ENCODE measurements at regions not wholly inside any gene's neighbourhood (a gene's known extent, or its start where the extent isn't known, plus 50 kb on each side); places are given as distances from the start of the nearest gene placed in this dataset.
"Not testable (repeated sequence)": the region's sequence is repeated elsewhere in the genome, so short reads cannot be mapped to it uniquely, and the experiment has no call there.

DNA sequence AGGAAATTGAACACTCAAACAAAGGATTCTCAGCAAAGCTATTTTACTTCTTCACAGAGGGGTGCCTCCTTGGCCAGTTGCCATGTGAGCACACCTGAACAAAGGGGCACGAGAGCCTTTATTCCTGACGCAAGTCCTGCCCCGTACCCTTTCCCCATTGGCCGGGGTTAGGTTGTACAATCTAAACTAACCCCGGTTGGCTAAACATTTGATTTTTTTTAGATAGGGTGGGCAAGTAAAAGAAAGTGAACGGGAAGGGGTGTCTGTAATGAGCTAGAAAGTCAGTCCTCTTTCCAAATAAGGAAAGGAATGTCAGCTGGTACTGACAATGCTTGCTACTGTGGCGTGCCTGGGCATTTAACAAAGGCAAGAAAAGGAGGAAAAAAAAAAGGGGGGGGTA lies 135.5 kb upstream of the CDKN3 start:
- no peak for DNase-seq

DNA sequence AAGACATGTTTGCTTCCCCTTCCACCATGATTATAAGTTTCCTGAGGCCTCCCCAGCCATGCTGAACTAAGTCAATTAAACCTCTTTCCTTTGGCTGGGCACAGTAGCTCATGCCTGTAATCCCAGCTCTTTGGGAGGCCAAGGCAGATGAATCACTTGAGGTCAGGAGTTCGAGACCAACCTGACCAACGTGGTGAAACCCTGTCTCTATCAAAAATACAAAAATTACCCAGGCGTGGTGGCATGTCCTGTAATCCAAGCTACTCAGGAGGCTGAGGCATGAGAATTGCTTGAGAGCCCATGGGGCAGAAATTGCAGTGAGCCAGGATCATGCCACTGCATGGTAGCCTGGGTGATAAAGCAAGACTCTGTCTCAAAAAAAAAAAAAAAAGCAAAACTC lies 130.2 kb upstream of the CDKN3 start:
- not testable (repeated sequence) for DNase-seq

DNA sequence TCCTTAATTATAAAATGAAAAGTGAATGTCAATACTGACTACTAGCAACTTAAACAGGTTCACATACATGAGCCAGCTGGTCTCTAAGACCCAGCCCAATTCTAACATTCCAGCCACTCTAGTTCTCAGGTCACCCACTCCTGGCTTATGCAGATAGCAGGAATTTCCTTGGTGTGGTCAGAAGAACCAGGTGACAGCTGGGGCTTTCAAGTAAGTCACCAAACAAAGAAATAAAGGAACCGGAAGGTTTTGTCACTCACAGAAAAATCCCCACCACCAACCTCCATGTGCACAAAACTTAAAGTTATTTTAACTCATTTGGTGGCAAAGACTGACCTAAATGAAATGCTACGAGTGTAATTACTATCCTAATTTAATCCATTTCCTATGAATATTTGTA lies 129.6 kb upstream of the CDKN3 start:
- DNase-seq: no peak

DNA sequence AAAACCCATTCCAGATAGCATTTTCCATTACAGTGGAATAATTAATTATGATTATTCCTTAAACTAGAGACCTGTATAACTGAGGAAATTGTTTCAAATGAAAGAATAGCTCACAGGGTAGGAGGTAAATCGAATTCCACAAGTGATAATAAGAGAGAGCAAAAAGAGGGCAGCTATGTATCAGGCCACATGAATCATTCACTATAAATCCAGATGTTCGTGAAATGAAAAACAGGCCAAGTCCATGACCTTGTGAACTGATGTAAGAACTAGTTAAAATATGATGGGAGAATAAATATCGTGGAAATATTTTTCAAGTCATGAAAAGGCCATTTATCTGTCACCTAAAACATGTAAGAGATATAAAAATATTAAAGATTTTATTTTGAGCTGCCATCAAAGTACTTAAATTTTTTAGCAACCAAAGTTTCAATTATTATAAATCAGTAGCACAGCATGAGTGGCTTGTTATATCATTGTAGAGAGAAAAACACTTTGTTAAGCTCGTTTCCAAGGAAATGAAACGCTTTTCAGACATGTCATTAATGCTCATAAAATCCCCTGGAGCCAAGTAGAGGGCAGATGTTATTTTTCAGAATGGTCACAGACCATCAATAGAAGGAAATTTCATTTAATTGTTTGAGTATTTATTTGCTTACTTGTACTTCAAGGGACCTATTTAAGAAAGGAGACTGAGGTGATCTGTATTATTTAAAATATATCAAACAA lies 120.6 kb upstream of the CDKN3 start:
- no peak for DNase-seq

DNA sequence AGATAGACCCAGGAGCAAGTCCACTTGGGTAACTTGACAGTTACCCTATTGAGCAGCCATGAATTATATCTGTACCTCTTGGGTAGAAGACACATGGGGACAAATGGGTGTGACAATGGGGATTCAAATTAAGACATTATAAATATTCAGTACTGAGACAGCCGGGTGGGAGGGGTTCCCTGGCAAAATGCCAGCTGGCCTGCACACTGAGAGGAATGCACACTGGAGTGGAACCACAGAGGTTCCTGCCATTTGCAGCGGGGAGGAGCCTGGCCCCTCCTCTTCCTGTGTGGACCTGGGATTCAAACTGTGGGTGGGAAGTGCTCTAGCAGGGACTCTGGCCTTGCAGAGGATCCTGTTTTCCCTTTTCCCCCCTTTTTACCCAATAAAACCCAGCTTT lies 118.7 kb upstream of the CDKN3 start:
- no peak for DNase-seq

DNA sequence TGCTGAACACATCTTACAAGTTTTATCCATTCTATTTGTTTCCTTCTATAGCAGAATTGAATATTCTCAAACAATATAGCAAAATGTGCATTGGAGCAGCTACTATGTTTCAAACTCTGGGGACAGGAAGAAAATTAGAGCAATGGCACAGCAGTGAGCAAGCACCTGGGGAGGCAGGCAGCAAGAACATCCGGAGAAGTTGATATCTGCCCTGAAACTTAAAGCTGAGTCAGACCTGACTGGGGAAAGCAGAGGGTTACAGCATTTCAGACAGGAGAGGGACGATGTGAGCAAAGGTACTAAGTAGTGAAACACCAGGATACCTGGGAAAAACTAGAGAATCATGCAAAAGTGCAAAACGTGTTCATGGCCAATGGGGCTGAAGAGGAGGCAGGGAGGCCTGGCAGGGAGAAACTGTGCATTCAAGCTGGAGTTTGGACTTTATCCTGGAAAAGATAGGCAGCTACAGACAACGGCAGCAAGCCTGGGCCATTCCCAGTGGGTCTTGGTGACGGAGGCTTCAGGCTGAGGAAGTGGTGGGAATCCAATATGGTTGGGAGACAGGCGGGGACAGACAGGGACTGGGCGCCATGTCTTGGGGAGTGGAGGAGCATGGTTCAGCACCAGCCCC lies 118.0 kb upstream of the CDKN3 start:
- no peak for DNase-seq

DNA sequence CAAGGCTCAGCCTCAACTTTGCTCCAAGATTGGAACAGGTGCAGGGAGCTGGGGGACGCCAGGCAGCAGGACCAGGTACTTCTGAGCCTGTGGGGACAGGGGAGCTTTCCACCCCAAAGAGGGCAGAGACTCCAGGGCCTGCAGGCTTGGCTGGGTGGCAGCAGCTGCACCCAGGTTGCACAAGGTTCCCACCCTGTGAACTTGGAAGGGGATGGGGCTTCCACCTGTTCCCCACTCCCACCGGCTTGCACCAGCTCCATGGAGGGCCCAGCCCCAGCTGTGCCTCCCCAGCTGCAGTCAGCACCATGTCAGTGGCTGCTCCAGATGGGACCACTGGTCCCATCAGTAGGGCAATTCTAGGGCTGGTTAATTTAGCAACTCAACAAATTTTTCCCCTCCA lies 114.0 kb upstream of the CDKN3 start:
- DNase-seq: no peak

DNA sequence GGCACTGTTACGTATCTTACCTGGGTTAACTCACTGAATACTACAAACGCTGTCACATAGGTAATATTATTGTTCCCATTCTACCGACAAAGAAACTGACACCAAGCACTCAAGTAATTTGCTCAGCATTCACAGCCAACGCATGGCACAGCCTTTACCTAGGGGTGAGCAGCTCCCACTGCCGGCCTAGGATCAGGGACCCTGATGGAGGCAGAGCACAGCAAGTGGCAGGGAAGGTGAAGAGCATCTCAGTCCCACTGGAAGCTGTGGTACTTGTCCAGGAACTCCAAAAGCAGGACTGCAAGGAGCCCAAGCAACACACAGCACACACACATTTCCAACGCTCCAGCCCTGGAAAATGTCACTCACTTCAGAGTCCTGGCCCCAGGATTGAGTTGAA lies 111.8 kb upstream of the CDKN3 start:
- DNase-seq: no peak

DNA sequence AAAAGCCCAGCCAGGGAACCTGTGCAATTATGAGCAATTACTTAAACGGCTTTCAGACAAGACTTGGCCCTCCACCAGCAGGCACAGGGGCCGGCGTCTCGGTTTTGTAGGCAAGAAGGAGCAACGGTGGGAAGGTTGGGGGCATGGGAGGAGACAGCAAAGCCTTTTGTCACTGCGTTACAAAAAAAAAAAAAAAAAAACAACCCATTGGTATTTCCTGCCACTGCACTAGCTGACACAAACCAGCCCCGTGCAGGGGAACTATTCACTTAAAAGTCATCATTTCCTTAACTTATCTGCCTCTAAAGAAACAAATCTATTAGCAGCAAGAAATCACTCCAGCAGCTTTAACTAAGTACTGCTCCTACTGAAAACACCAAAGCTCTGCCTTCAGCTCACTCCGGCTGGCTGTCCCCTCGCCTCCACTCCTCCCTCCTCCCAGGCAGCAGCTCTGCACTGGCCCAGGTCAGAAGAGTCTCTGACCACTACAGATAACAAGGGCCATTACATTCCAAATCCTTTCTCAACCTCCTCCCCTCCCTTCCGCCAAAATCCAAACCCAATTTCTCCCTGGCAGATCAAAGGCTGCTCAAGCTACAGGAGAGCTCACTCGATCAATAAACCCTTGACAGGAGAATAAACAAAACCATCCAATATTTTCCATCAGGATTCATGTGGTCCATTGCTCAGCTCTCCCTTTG lies 105.2 kb upstream of the CDKN3 start:
- DNase-seq: no peak

DNA sequence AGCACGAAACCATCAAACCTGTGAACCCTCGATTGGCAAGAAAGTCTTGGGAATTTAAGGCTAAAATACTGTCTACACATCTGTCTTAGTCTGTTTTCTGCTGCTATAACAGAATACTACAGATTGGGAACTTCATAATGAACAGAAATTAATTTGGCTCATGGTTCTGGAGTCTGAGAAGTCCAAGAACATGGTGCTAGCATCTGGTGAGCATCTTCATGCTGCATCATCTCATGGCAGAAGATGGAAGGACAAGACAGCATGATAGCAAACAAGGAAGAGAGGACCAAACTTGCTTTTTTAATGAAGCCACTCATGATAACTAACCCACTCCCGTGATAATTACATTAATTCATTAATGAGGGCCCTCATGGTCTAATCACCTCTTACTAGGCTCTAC lies 102.0 kb upstream of the CDKN3 start:
- no peak for DNase-seq

DNA sequence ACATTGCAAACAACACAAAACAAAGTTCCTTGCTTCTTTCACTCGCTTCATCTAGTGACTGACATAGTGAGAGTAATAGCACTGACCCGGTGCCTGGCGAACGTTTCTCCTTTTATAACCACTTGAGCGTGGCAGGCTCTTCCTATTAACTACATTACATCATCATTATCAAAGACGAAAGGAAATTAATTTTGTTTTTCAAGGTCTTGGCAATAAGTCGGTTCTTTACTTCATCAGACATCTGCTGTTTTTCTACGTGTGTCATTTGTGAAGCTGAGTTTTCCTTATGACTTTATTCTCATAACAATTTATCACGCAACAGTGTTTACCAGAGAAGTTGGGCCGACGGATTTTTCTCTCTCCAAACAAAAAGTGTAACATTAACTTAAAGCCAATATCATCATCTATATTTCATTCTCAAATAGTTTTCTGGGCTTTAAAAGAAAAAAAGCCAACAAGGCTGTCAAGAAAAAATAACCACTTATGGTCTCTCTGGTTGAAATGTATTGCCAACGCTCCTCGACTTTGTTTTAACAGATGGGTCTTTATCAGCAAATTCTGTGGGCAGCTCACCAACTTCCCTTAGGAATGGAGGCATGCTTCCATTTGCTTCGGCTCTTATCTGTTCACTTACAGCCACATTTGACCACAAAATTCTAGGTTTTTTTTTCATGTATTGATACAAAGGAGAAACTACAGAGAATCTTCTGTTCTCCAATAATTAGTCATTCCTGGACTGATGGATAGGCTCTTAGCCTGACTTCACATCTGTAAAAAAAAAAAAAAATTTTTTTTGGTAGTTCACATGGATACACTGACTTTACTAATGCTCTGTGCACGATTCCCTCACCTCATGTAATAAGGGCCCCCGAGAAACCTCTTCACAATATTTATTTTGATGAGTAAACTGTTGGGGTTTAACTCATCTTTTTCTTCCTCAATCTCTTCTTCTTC lies 97.1 kb upstream of the CDKN3 start:
- no peak for DNase-seq

DNA sequence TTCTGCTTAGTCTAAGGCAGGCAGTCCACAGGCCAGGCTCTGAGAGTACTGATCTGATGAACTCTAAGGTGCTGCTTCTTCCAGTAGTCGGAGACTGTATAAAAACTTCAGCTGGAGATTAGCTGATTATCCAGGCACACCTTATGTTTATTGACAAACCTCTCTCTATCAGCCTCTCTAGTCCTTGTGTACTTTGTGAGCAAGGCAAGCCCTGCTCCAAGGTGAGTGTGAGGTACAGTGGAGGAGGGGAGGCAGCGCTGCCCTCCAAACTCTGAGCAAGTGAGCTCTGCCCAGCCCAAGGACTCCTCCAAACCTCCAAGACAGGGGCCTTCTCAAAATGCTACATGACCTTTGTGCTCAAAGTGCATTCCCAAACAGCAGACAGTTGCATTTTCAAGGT lies 95.9 kb upstream of the CDKN3 start:
- DNase-seq: no peak

DNA sequence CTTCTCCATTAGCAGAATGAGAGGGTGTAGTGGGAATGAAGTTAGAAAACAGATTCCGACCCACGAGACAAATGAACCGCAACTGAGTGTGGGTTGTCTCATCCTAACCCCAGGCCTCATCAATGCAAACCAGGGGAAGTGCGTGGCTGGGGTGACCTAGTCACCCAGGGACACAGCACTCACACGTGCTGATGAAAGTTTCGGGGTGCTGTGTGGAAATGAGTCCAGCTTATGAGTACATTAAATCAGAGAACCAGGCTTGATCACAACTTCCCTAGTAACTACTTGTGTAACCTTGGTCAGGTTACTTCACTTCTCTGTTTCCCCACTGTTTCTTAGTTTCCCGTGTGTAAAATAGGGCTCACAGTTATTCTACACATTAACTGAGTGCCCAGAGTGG lies 95.4 kb upstream of the CDKN3 start:
- DNase-seq: no peak

DNA sequence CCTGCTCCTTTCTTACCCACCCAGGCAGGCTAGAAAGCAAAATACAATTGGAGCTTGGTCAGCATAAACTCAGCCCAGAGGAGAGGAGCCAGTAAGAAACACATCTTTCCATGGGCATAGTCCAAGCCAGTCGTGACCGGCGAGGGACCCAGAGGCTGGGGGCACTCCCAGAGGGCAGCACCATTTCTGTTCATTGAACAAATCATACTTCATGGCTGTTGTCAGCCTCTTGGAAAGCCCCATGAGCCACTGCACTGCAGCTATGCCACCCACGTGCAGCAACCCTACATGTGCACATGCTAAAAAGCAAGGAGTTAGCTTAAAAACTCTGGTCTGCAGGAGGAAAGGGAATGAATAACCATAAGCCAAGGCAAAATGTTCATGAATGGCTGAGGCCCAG lies 90.0 kb upstream of the CDKN3 start:
- DNase-seq: no peak

DNA sequence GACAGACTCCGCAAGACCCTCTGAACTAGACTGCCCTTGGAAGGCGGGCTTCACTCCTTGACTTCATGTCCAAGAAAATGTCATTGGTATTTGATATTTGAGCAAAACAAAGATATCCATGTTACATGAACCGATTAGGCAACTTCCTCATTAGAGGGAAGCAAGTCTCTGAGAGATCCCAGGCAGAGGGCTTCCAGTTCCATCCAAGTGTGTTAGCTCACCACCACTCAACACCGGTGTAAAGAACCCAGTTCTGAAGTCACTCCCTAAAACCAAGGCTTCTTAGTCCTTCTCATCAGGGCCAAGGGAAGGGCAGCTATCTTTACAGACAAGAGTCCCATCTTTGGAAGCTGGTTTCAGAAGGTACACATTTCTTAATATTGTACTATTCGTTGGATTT lies 87.2 kb upstream of the CDKN3 start:
- DNase-seq: no peak

DNA sequence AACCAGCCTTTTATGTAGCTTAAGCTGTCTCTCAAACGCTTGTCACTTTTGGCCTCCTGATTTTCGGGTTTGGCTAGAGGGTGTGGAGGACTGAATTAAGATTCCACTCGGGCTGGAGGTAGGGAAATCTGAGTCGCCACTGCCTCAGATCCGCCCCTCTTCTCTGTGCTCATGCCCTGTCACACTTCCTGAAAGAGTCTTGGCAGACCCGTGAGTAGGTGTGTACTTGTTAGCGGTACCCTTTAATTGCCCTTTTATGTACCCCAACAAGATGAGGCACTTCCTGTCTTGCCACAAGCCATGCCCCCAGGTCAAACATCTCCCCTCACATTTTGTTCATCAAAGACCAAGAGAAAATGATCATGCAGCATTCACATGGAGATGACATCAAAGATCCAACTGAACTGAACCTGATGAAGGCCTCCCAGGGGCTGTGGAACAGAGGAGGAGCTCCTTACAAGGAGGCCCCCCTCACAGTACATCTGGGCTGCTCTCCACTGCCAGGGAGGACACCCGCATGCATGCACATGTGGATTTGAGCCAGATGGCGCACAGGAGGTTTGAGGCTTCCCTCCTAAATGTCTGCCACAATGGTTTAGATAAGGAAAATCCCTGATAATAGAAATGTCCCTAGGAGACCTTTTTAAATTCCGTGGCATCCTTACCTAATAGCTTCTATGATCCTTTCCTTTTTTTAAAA lies 86.5 kb upstream of the CDKN3 start:
- DNase-seq: no peak

DNA sequence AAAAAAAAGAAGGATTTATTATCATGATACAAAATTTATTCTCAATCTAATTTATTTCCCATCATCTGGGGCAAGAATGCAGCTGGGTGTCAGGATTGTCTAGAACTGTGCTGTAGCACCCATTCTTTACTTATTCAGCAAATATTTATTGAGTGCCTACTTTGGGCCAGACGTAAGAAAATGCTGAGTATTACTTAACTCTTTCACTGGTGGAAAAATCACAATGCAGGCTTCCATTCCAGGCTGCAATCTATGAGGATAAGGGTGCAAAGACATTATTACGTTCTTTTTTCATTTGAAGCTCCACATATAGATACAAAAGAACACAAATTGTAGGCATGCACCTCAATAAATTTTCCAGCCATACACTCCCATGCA lies 86.0 kb upstream of the CDKN3 start:
- DNase-seq: no peak

DNA sequence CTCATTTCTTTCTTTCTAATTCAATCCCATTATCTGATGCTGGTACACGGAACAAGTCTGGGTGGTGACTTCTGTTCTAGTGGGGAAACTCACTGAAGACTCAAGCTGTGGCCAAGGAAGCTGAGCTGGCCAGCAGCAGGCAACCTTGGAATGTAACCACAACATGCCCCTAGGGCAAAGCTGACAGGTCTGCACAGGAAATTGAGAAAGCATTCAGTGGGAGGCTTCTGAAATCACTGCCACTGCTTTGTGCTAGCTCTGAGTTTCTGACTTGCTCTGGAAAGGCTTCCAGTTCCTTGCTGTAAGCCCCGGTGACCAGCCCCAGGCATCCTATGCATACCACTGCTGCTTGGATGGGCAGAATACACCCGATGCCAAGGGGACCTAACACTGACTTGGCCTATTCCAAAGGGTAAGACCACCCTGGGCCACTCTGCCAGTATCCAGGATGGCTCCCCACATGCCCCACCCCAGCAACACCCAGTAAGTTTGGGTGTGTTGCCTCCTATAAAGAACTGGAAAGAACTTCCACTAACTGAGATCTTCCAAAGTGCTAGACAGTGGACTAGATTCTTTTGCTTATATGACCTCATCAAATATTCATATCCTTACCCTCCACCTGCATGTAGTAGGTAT lies 84.5 kb upstream of the CDKN3 start:
- no peak for DNase-seq

DNA sequence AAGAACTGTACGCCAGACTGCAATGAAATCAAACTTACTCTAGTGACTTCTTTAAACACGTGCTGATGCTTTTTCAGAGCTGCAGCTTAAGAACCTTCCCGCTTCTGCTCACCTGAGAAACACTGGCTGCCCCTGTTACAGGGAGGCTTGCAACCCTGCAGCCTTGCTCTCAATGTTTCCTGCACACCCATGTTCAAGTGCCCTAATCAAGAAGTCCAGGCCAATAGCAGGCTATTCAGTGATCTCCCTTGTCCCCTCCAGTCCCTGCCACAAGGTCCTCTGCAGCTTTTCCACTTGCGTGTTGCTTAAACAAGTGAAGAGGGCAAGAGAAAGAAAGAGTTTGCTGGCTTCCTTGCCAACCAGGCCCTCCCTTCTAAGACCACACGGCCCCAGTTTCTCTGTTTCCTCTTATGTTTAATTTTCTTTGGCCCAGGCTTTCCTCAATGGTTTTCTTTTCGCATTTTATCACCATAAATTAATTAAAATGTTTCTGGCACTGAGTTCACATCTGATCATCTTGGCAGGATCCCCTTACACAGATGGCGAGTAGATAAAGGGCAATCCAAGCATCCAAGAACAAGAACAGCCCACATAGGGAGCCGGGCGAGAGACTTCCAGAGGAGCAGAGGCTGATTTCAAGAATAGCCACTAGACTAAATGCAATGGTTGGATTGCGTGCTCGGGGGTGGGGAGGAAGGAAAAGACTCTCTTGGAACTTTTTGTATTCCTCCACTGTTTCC lies 82.3 kb upstream of the CDKN3 start:
- DNase-seq: no peak

DNA sequence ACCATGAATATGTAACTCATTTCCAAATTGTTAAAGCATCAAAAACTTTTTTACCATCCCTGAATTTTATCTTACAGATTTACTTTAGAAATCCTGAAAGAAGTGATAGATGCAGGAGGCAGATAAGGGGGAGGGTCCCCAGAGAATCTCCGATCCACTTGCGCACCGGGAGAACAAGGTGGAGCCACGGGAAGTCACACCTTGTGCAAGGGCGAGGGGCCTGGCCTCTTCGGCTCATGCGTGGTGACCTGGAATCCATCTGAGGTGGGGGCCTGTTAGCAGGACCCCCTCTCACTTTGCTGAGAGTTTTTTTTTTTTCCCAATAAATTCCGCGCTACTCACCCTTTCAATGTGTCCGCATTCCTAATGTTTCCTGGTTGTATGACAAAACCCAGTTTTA lies 80.2 kb upstream of the CDKN3 start:
- no peak for DNase-seq

DNA sequence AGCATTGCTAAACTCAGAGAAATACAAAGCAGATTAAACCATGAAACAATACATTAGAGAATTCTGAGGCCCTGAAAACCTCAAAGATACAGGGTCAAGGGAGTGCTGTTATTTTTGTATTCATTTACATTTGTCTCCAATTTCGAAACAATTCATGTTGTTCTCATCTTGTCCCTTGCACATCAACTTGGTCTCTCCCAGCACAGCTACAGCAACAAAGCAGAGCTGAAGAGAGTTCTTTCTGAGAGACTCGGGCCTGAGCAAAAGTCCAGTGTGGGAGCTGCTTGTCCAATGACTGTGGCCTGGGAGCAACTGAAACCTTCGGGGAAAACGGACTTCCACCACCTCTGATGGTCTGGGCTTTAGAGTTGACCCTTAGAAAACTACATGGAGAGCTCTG lies 79.4 kb upstream of the CDKN3 start:
- DNase-seq: no peak
